Activated CD8-positive, alpha-beta memory T cell treated with anti-CD3 and anti-CD28 coated beads for 36 hours (primary cell): ENCODE measurements at regions not wholly inside any gene's neighbourhood (a gene's known extent, or its start where the extent isn't known, plus 50 kb on each side); places are given as distances from the start of the nearest gene placed in this dataset.

ENCODE experiments used
- CTCF ChIA-PET: fragments of 350-600 bp; sonication (Branson Sonifier 250); formaldehyde crosslinking; loops from one replicate; lab custom pipeline; 2021; ENCODE audit warnings: antibody characterized with exemption; lab: Charles Lee
- POLR2A ChIA-PET: fragments of 350-600 bp; sonication (Branson Sonifier 250); formaldehyde crosslinking; loops from one replicate; lab custom pipeline; 2021; ENCODE audit warnings: antibody characterized with exemption; lab: Charles Lee

- CTCF ChIA-PET: no interaction called here
- POLR2A ChIA-PET: no interaction called here
Observed at GRCh38 chr18:1446765-1447164, 542.1 kb downstream of the ADCYAP1 start.

GRCh38 chr18:1452821-1453220 lies 548.1 kb downstream of the ADCYAP1 start:
- POLR2A ChIA-PET: no interaction called here
- CTCF ChIA-PET: no interaction called here

GRCh38 chr18:1455605-1456004 lies 550.9 kb downstream of the ADCYAP1 start:
- CTCF ChIA-PET: no interaction called here
- POLR2A ChIA-PET: no interaction called here

- ChIA-PET POLR2A (no interaction called here), CTCF (no interaction called here)
Observed at GRCh38 chr18:1458547-1458946, 553.9 kb downstream of the ADCYAP1 start.

GRCh38 chr18:1463981-1464380 lies 559.3 kb downstream of the ADCYAP1 start:
- ChIA-PET POLR2A (no interaction called here), CTCF (no interaction called here)

- ChIA-PET POLR2A (no interaction called here), CTCF (no interaction called here)
Observed at GRCh38 chr18:1464444-1465217, 560.0 kb downstream of the ADCYAP1 start.

GRCh38 chr18:1466035-1466434 lies 561.4 kb downstream of the ADCYAP1 start:
- ChIA-PET CTCF (no interaction called here), POLR2A (no interaction called here)

- POLR2A ChIA-PET: no interaction called here
- CTCF ChIA-PET: no interaction called here
Observed at GRCh38 chr18:1467461-1467964, 562.8 kb downstream of the ADCYAP1 start.

- POLR2A ChIA-PET: no interaction called here
- CTCF ChIA-PET: no interaction called here
Observed at GRCh38 chr18:1468550-1468949, 563.9 kb downstream of the ADCYAP1 start.

GRCh38 chr18:1475867-1476266 lies 571.2 kb downstream of the ADCYAP1 start:
- CTCF ChIA-PET: no interaction called here
- POLR2A ChIA-PET: no interaction called here

GRCh38 chr18:1480309-1480708 lies 575.6 kb downstream of the ADCYAP1 start:
- CTCF ChIA-PET: no interaction called here
- POLR2A ChIA-PET: no interaction called here

- POLR2A ChIA-PET: no interaction called here
- CTCF ChIA-PET: no interaction called here
Observed at GRCh38 chr18:1481577-1481976, 576.9 kb downstream of the ADCYAP1 start.

- ChIA-PET POLR2A (no interaction called here), CTCF (no interaction called here)
Observed at GRCh38 chr18:1483385-1483784, 578.7 kb downstream of the ADCYAP1 start.

GRCh38 chr18:1487457-1487856 lies 582.8 kb downstream of the ADCYAP1 start:
- POLR2A ChIA-PET: interaction anchor here (0.6 kb wide), 1 partner anchor 923 kb away, joined by 3 read pairs; no protein-coding TSS in a partner anchor

GRCh38 chr18:1488394-1488793 lies 583.7 kb downstream of the ADCYAP1 start:
- POLR2A ChIA-PET: no interaction called here
- CTCF ChIA-PET: no interaction called here

More at GRCh38 chr18:1487457-1487856, 582.8 kb downstream of the ADCYAP1 start:
- CTCF ChIA-PET: no interaction called here

GRCh38 chr18:1488957-1489356 lies 584.3 kb downstream of the ADCYAP1 start:
- CTCF ChIA-PET: no interaction called here
- POLR2A ChIA-PET: no interaction called here

- CTCF ChIA-PET: no interaction called here
- POLR2A ChIA-PET: no interaction called here
Observed at GRCh38 chr18:1495387-1495786, 590.7 kb downstream of the ADCYAP1 start.

- CTCF ChIA-PET: no interaction called here
- POLR2A ChIA-PET: no interaction called here
Observed at GRCh38 chr18:1496096-1496495, 591.4 kb downstream of the ADCYAP1 start.

- POLR2A ChIA-PET: no interaction called here
- CTCF ChIA-PET: no interaction called here
Observed at GRCh38 chr18:1498216-1498615, 593.5 kb downstream of the ADCYAP1 start.

- ChIA-PET POLR2A (no interaction called here), CTCF (no interaction called here)
Observed at GRCh38 chr18:1499265-1499664, 594.6 kb downstream of the ADCYAP1 start.

GRCh38 chr18:1503847-1504246 lies 599.2 kb downstream of the ADCYAP1 start:
- ChIA-PET CTCF (no interaction called here), POLR2A (no interaction called here)
